Fibroblast of lung (primary cell): ENCODE measurements at regions not wholly inside any gene's neighbourhood (a gene's known extent, or its start where the extent isn't known, plus 50 kb on each side); places are given as distances from the start of the nearest gene placed in this dataset.

Experiments used
- DNase-seq, 2 donors: peaks; one replicate each; pipeline versions ENCODE4 v3.0.0 to v3.0.0-alpha.2; 2010; ENCODE audit warnings: low read depth in 2 of 2
- H2AFZ ChIP-seq: 2 replicates; pipeline ENCODE4 v1.5.1; 2012; ENCODE audit warnings: low read length, control low read depth, inconsistent platforms
- H3K27ac ChIP-seq: 2 replicates; pipeline ENCODE4 v1.5.1; 2011; ENCODE audit warnings: low read length, control low read depth; ENCODE audit not compliant: insufficient read depth
- H3K27me3 ChIP-seq: 2 replicates; pipeline ENCODE4 v1.5.1; 2011; ENCODE audit warnings: mild to moderate bottlenecking, low read length; ENCODE audit not compliant: control insufficient read depth, insufficient read depth
- H3K36me3 ChIP-seq: 2 replicates; pipeline ENCODE4 v1.5.1; 2011; ENCODE audit warnings: low read length; ENCODE audit not compliant: control insufficient read depth, insufficient read depth
- H3K4me1 ChIP-seq: 2 replicates; pipeline ENCODE4 v1.5.1; 2011; ENCODE audit warnings: low read length; ENCODE audit not compliant: control insufficient read depth, insufficient read depth; ENCODE audit errors: extremely low read depth
- H3K4me2 ChIP-seq: 2 replicates; pipeline ENCODE4 v1.5.1; 2011; ENCODE audit warnings: low read length, control low read depth; ENCODE audit not compliant: insufficient read depth; ENCODE audit errors: extremely low read depth
- H3K4me3 ChIP-seq, 4 experiments: fragments of 200-600 bp in 1 of 4; sonication (generic) in 1 of 4; replicated peaks in 1 of 4; 2 replicates each; pipeline ENCODE4 v1.5.1; 2011 to 2016; ENCODE audit warnings: low read length in 4 of 4, low read depth in 3 of 4, mild to moderate bottlenecking in 3 of 4, control low read depth in 2 of 4, inconsistent platforms in 1 of 4, mixed read lengths in 1 of 4; ENCODE audit not compliant: insufficient read depth in 1 of 4; ENCODE audit errors: control extremely low read depth in 1 of 4
- H3K79me2 ChIP-seq: 2 replicates; pipeline ENCODE4 v1.5.1; 2012; ENCODE audit warnings: mild to moderate bottlenecking, low read length, inconsistent platforms; ENCODE audit not compliant: control insufficient read depth, insufficient read depth
- H3K9ac ChIP-seq: 2 replicates; pipeline ENCODE4 v1.5.1; 2011; ENCODE audit warnings: mild to moderate bottlenecking, low read length, control low read depth; ENCODE audit not compliant: insufficient read depth
- H3K9me3 ChIP-seq: 2 replicates; pipeline ENCODE4 v1.5.1; 2012; ENCODE audit warnings: low read depth, low read length; ENCODE audit not compliant: control insufficient read depth, insufficient read depth
- H4K20me1 ChIP-seq: 2 replicates; pipeline ENCODE4 v1.5.1; 2011; ENCODE audit warnings: low read length; ENCODE audit not compliant: control insufficient read depth, insufficient read depth; ENCODE audit errors: extremely low read depth
- CTCF ChIP-seq, 2 donors: IDR thresholded peaks in 1 of 2; conservative IDR thresholded peaks in 1 of 2; 1 replicate in 1 of 2; 2 replicates in 1 of 2; pipeline ENCODE4 v1.5.1; 2011 to 2012; ENCODE audit warnings: low read length in 2 of 2, control low read depth in 1 of 2, inconsistent platforms in 1 of 2, low read depth in 1 of 2, mild to moderate bottlenecking in 1 of 2
- EZH2 ChIP-seq: IDR thresholded peaks from 2 replicates; pipeline ENCODE4 v1.5.1; 2012; ENCODE audit warnings: low read length, control low read depth, mild to moderate bottlenecking; ENCODE audit errors: missing control alignments

GRCh38 chr18:46398005-46398404 lies 259.0 kb downstream of the LOXHD1 start:
- H3K79me2 ChIP-seq = no peaks in the 10 kb centered on the region
- H3K4me1 ChIP-seq = no peaks in the 10 kb centered on the region
- H3K27me3 ChIP-seq = no peaks in the 10 kb centered on the region
- H3K27ac ChIP-seq = no peak overlapping the region
- no peak overlapping the region for H2AFZ ChIP-seq
- DNase-seq = no peak
- H3K36me3 ChIP-seq = no peaks in the 10 kb centered on the region
- no peak overlapping the region for H3K4me2 ChIP-seq
- H3K4me3 ChIP-seq = no peak overlapping the region
- no peak overlapping the region for H3K9ac ChIP-seq
- TF ChIP-seq EZH2 = no peak
- TF ChIP-seq CTCF (conservative IDR thresholded peaks at IDR 0.05 in 1 of 2, IDR thresholded peaks at IDR 0.05 in 1 of 2; ENCODE audit: low read depth in 1 of 2, low read length in 2 of 2) = no peak
- H4K20me1 ChIP-seq = no peaks in the 10 kb centered on the region
- H3K9me3 ChIP-seq = no peaks in the 10 kb centered on the region

- Histone ChIP-seq H2AFZ (no peak overlapping the region), H3K4me3 (no peak overlapping the region), H3K36me3 (no peaks in the 10 kb centered on the region), H3K9me3 (no peaks in the 10 kb centered on the region), H3K9ac (no peak overlapping the region), H3K4me1 (no peaks in the 10 kb centered on the region), H4K20me1 (no peaks in the 10 kb centered on the region), H3K27me3 (no peaks in the 10 kb centered on the region), H3K27ac (no peak overlapping the region), H3K79me2 (no peaks in the 10 kb centered on the region), H3K4me2 (no peak overlapping the region)
- no peak for DNase-seq
- TF ChIP-seq EZH2 (no peak), CTCF (conservative IDR thresholded peaks at IDR 0.05 in 1 of 2, IDR thresholded peaks at IDR 0.05 in 1 of 2; ENCODE audit: low read depth in 1 of 2, low read length in 2 of 2) (no peak)
These were observed 258.4 kb downstream of the LOXHD1 start for GRCh38 chr18:46398625-46399024.

GRCh38 chr18:46399303-46399702 lies 257.7 kb downstream of the LOXHD1 start:
- Histone ChIP-seq H3K27ac (no peak overlapping the region), H4K20me1 (no peaks in the 10 kb centered on the region), H3K27me3 (no peaks in the 10 kb centered on the region), H3K79me2 (no peaks in the 10 kb centered on the region), H3K4me3 (no peak overlapping the region), H3K36me3 (no peaks in the 10 kb centered on the region), H3K9me3 (no peaks in the 10 kb centered on the region), H3K4me1 (no peaks in the 10 kb centered on the region), H2AFZ (no peak overlapping the region), H3K9ac (no peak overlapping the region), H3K4me2 (no peak overlapping the region)
- TF ChIP-seq CTCF (conservative IDR thresholded peaks at IDR 0.05 in 1 of 2, IDR thresholded peaks at IDR 0.05 in 1 of 2; ENCODE audit: low read depth in 1 of 2, low read length in 2 of 2) (no peak), EZH2 (no peak)
- no peak for DNase-seq
